GM20000 (cell line): ENCODE measurements at regions not wholly inside any gene's neighbourhood (a gene's known extent, or its start where the extent isn't known, plus 50 kb on each side); places are given as distances from the start of the nearest gene placed in this dataset.

Experiments used
- DNase-seq: peaks from one replicate; pipeline ENCODE4 v3.0.0; 2012; ENCODE audit warnings: low spot score
- CTCF ChIP-seq: IDR thresholded peaks from 2 replicates; pipeline ENCODE4 v1.5.1; 2012; ENCODE audit warnings: mild to moderate bottlenecking, control low read depth; ENCODE audit errors: extremely low read depth, missing control alignments

- DNase-seq = no peak
- TF ChIP-seq CTCF = no peak
Measured at GRCh38 chr1:4395676-4396075, 258.7 kb upstream of the AJAP1 start.

DNA sequence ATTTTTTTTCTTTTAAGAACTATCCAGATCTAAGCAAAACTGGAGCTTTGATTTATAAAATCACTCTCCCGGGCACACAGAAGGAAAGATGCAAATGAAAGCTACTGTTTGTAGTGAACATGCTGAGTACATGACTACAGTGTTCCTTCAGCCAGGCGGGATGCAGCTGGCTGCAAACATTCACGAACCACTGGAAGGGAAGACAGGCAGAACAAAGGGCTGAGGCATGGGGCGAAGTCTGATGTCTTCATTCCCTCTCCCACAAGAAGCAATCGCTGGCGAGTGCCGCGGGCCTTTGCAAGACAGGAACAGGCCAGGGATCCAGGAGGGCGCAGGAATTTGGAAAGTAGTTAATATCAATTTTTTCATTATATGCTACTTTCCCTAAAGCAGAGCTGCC, 257.9 kb upstream of the AJAP1 start:
- TF ChIP-seq CTCF = no peak
- no peak for DNase-seq

DNA sequence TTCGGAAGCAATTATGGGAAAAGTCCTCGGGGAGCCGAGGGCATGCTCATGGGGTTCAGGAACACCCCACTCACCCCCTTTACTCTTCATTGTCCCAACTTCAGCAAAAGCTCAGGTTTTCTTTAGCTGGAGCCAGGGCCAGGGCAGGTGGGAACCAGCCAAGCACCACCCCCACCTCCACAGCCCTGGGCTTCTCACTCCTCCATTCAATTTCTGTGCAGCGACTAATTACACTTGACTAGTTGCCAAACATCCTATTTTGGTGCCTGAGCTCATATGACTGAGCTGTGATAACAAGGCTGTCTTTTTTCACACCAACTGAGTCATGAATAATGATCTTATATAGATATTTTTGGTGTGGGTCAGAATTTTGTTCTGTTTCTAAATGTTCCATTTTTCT, 257.2 kb upstream of the AJAP1 start:
- DNase-seq = no peak

GRCh38 chr1:4402032-4402431, 252.4 kb upstream of the AJAP1 start:
- DNase-seq = no peak
- no peak for TF ChIP-seq CTCF

More for the DNA sequence above, 257.2 kb upstream of the AJAP1 start:
- no peak for TF ChIP-seq CTCF

DNA sequence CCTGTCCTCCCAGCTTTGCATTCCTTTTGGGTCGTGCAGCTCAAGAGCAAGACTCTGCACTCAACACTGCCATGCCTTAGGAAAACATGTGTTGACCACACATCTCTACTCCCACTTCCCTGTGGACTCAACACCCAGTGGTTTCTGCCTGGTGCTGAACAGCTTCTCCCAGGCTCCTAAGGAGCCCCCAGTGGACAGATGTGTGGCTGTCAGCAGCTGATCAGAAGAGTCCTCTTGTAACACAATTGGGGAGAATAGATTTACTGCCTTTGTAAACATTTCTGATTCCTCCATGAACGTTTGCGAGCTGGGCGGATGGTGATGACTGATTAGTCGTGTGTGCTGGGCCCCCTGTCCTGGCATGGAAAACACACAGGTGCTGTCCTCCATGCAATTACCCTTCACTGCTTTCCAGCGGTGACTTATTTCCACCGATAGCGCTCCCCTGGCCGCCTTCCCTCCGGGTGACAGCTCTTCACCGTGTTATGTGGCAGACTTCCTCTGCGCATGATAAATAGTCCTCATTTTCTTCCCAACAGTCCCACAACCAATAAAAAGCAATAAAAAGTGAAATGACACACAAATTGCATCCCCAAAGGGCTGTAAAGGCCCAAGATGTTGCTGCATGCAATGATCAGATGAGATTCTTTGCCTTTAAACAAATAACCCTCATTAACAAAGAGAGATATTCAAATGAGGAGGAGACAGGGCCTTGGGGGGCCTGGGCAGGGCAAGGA, 249.4 kb upstream of the AJAP1 start:
- no peak for TF ChIP-seq CTCF
- no peak for DNase-seq

DNA sequence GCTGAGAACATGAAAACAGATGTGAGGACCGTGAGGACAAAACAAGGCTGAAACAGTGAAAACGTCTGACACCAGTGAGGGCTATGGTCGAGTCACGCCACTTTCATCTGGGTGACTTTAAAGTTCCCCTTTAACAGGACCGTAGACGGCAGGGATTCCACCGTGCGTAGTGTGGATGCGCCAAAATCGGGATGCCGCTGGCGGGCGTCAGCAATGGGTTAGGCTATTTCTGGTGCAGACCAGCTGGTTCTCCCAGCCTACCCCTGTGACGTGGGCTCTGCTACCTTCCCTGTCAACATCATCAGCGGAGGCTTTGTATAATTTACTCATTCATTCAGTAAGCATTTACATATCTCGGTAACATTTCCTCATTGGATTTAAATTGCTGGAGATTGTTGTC, 246.6 kb upstream of the AJAP1 start:
- TF ChIP-seq CTCF = no peak
- no peak for DNase-seq

DNA sequence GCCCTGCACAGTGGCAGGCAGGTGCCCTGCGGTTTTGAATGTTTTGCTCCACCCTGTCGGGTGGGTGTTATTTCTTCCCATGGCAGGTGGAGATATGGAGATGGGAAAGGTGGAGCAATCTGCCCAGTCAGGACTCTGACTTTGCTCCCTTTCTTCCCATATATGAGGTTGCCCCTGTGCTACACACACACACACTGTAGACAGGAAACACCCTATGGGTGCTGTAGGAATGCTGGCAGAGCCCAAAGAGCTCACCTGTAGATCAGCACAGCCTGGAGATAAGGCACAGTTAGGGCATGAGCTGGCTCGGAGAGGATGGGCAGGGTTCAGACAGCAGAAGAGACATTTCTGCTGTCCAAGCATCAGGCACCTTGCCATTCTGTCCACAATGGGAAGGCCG, 246.0 kb upstream of the AJAP1 start:
- no peak for TF ChIP-seq CTCF
- DNase-seq = no peak
